IMR-90 (cell line): ENCODE measurements at regions not wholly inside any gene's neighbourhood (a gene's known extent, or its start where the extent isn't known, plus 50 kb on each side); places are given as distances from the start of the nearest gene placed in this dataset.

ENCODE experiments used
- ATAC-seq: fragments of 200-7000 bp; cut with Tn5 transposase; 2 replicates; pipeline ENCODE4 v1.9.1; 2020; ENCODE audit warnings: low read depth, mild to moderate bottlenecking, moderate library complexity
- BruUV-seq: library from RNA; stranded (reverse); fragments of 400-500 nt; replicated peaks from 2 replicates; lab custom pipeline; 2021; lab: Mats Ljungman, UMichigan
- CTCF ChIA-PET: fragments of 300-600 bp; formaldehyde crosslinking; extraction: SDS; loops from one replicate; lab custom pipeline; 2021; ENCODE audit warnings: antibody characterized with exemption; lab: Yijun Ruan, JAX
- POLR2A ChIA-PET: fragments of 300-600 bp; sonication (Branson Sonifier 250); formaldehyde crosslinking; loops from one replicate; lab custom pipeline; 2022; ENCODE audit warnings: antibody characterized with exemption; ENCODE audit not compliant: unreplicated experiment; lab: Charles Lee
- DNase-seq: peaks from one replicate; pipeline ENCODE4 v3.0.0; 2013
- H2AFZ ChIP-seq: replicated peaks from 2 replicates; pipeline ENCODE3; 2013; ENCODE audit warnings: low read length, mild to moderate bottlenecking; ENCODE audit not compliant: poor library complexity
- H2AK5ac ChIP-seq: 2 replicates; pipeline ENCODE4 v1.6.1; 2013; ENCODE audit warnings: low read depth, low read length, inconsistent platforms
- H2AK9ac ChIP-seq: replicated peaks from 2 replicates; pipeline ENCODE3; 2013; ENCODE audit warnings: mild to moderate bottlenecking, low read depth, low read length, moderate library complexity; ENCODE audit not compliant: poor library complexity
- H2BK120ac ChIP-seq: 2 replicates; pipeline ENCODE4 v1.6.1; 2013; ENCODE audit warnings: low read depth, low read length, inconsistent platforms
- H2BK15ac ChIP-seq: 3 replicates; pipeline ENCODE4 v1.6.1; 2013; ENCODE audit warnings: low read depth, low read length, inconsistent platforms
- H2BK20ac ChIP-seq: 2 replicates; pipeline ENCODE4 v1.6.1; 2013; ENCODE audit warnings: low read depth, mild to moderate bottlenecking, inconsistent platforms, low read length, moderate library complexity
- H2BK5ac ChIP-seq: 2 replicates; pipeline ENCODE4 v1.6.1; 2013; ENCODE audit warnings: mild to moderate bottlenecking, low read depth, low read length, inconsistent platforms; ENCODE audit not compliant: poor library complexity, severe bottlenecking
- H3K14ac ChIP-seq: replicated peaks from 2 replicates; pipeline ENCODE4 v1.6.1; 2013; ENCODE audit warnings: low read depth, low read length, inconsistent platforms
- H3K18ac ChIP-seq: 2 replicates; pipeline ENCODE4 v1.6.1; 2013; ENCODE audit warnings: low read depth, low read length, control low read depth
- H3K23ac ChIP-seq: 2 replicates; pipeline ENCODE4 v1.6.1; 2013; ENCODE audit warnings: low read depth, low read length, inconsistent platforms
- H3K27ac ChIP-seq: 2 replicates; pipeline ENCODE4 v1.5.1; 2013; ENCODE audit warnings: mild to moderate bottlenecking, control low read depth, low read length; ENCODE audit not compliant: insufficient read depth
- H3K27me3 ChIP-seq: 2 replicates; pipeline ENCODE4 v1.6.1; 2013; ENCODE audit warnings: low read length; ENCODE audit not compliant: control insufficient read depth, insufficient read depth
- H3K36me3 ChIP-seq: 2 replicates; pipeline ENCODE4 v1.6.1; 2013; ENCODE audit warnings: low read length, mixed read lengths; ENCODE audit not compliant: control insufficient read depth, insufficient read depth
- H3K4ac ChIP-seq: 2 replicates; pipeline ENCODE4 v1.6.1; 2013; ENCODE audit warnings: low read depth, low read length, inconsistent platforms
- H3K4me1 ChIP-seq: 2 replicates; pipeline ENCODE4 v1.6.1; 2013; ENCODE audit warnings: low read length, mixed read lengths; ENCODE audit not compliant: control insufficient read depth, insufficient read depth
- H3K4me2 ChIP-seq: 2 replicates; pipeline ENCODE4 v1.6.1; 2013; ENCODE audit warnings: low read depth, mild to moderate bottlenecking, control low read depth, low read length, moderate library complexity
- H3K4me3 ChIP-seq: 2 replicates; pipeline ENCODE4 v1.5.1; 2013; ENCODE audit warnings: low read depth, mild to moderate bottlenecking, control low read depth, low read length, moderate library complexity; ENCODE audit not compliant: insufficient read depth
- H3K56ac ChIP-seq: 2 replicates; pipeline ENCODE4 v1.6.1; 2013; ENCODE audit warnings: low read length, inconsistent platforms; ENCODE audit not compliant: insufficient read depth; ENCODE audit errors: extremely low read depth
- H3K79me1 ChIP-seq, 2 experiments: 2 replicates each; pipeline ENCODE4 v1.6.1; 2013; ENCODE audit warnings: low read length in 2 of 2, inconsistent platforms in 1 of 2, low read depth in 1 of 2
- H3K9ac ChIP-seq: 2 replicates; pipeline ENCODE4 v1.6.1; 2013; ENCODE audit warnings: low read depth, low read length, control low read depth
- H3K9me1 ChIP-seq: 2 replicates; pipeline ENCODE4 v1.6.1; 2013; ENCODE audit warnings: low read length, inconsistent platforms; ENCODE audit not compliant: insufficient read depth
- H3K9me3 ChIP-seq: 2 replicates; pipeline ENCODE4 v1.6.1; 2013; ENCODE audit warnings: low read length; ENCODE audit not compliant: control insufficient read depth, insufficient read depth
- H4K20me1 ChIP-seq: 2 replicates; pipeline ENCODE4 v1.6.1; 2013; ENCODE audit warnings: low read length, inconsistent platforms; ENCODE audit not compliant: insufficient read depth
- H4K5ac ChIP-seq: 2 replicates; pipeline ENCODE4 v1.6.1; 2013; ENCODE audit warnings: mild to moderate bottlenecking, low read depth, low read length, control low read depth
- H4K8ac ChIP-seq, 2 experiments: 2 replicates each; pipeline ENCODE4 v1.6.1; 2013; ENCODE audit warnings: low read depth in 2 of 2, low read length in 2 of 2, control low read depth in 1 of 2, inconsistent platforms in 1 of 2
- H4K91ac ChIP-seq: 2 replicates; pipeline ENCODE4 v1.6.1; 2013; ENCODE audit warnings: low read depth, low read length, inconsistent platforms; ENCODE audit not compliant: insufficient read depth
- BHLHE40 ChIP-seq: fragments of 150-350 bp; IDR thresholded peaks from 2 replicates; pipeline ENCODE4 v1.6.1; 2016; ENCODE audit warnings: mild to moderate bottlenecking, low read depth, low read length
- CEBPB ChIP-seq: IDR thresholded peaks from 2 replicates; pipeline ENCODE4 v1.6.1; 2012; ENCODE audit warnings: low read depth, low read length, improper control_type of control experiment
- CHD1 ChIP-seq: IDR thresholded peaks from 2 replicates; pipeline ENCODE4 v1.6.1; 2012; ENCODE audit warnings: low read depth, low read length, improper control_type of control experiment
- CTCF ChIP-seq: conservative IDR thresholded peaks from 2 replicates; pipeline ENCODE4 v1.5.1; 2012; ENCODE audit warnings: mild to moderate bottlenecking, low read depth, low read length, improper control_type of control experiment
- FOS ChIP-seq: fragments of 150-350 bp; IDR thresholded peaks from 2 replicates; pipeline ENCODE4 v1.6.1; 2016; ENCODE audit warnings: low read depth, low read length
- MAFK ChIP-seq: IDR thresholded peaks from 2 replicates; pipeline ENCODE4 v1.6.1; 2012; ENCODE audit warnings: low read depth, low read length, improper control_type of control experiment
- MXI1 ChIP-seq: IDR thresholded peaks from 2 replicates; pipeline ENCODE4 v1.6.1; 2012; ENCODE audit warnings: low read depth, mild to moderate bottlenecking, low read length, moderate library complexity, borderline replicate concordance
- NFE2L2 ChIP-seq: fragments of 150-350 bp; IDR thresholded peaks from 2 replicates; pipeline ENCODE4 v1.6.1; 2016; ENCODE audit warnings: low read depth, mild to moderate bottlenecking, low read length
- POLR2A ChIP-seq: IDR thresholded peaks from 2 replicates; pipeline ENCODE4 v1.6.1; 2012; ENCODE audit warnings: mild to moderate bottlenecking, low read depth, low read length
- RAD21 ChIP-seq: IDR thresholded peaks from 2 replicates; pipeline ENCODE4 v1.6.1; 2012; ENCODE audit warnings: low read length, improper control_type of control experiment
- RCOR1 ChIP-seq: IDR thresholded peaks from 2 replicates; pipeline ENCODE4 v1.6.1; 2012; ENCODE audit warnings: mild to moderate bottlenecking, low read length, improper control_type of control experiment; ENCODE audit not compliant: insufficient replicate concordance
- RFX5 ChIP-seq: IDR thresholded peaks from 2 replicates; pipeline ENCODE4 v1.8.0; 2012; ENCODE audit warnings: low read depth, mild to moderate bottlenecking, low read length, moderate library complexity
- SMC3 ChIP-seq: fragments of 150-350 bp; IDR thresholded peaks from 2 replicates; pipeline ENCODE4 v1.6.1; 2016; ENCODE audit warnings: low read depth, mild to moderate bottlenecking, antibody characterized with exemption, low read length, moderate library complexity
- USF2 ChIP-seq: fragments of 150-350 bp; IDR thresholded peaks from 2 replicates; pipeline ENCODE4 v1.6.1; 2017; ENCODE audit warnings: mild to moderate bottlenecking, antibody characterized with exemption, low read length, low read depth
- dilution Hi-C: fragments of 300-500 bp; cut with HindIII; formaldehyde crosslinking; loops from one replicate; pipeline ENCODE4 v1.14.3; 2018; ENCODE audit warnings: low sequenced_read_pairs; ENCODE audit not compliant: unreplicated experiment
- in situ Hi-C: fragments of 300-500 bp; cut with MboI; formaldehyde crosslinking; loops from 3 replicates; pipeline ENCODE4 v1.14.3; 2019; ENCODE audit warnings: low sequenced_read_pairs, inconsistent platforms, mixed read lengths
- intact Hi-C: fragments of 100-400 bp; cut with micrococcal nuclease; formaldehyde crosslinking; loops from 2 replicates; pipeline ENCODE4 v1.10.0; 2022

GRCh38 chr2:238603596-238603995, 176.9 kb downstream of the ASB1 start:
- Histone ChIP-seq H3K27me3 (peaks cover 2% of the 10 kb centered on the region; the same call in 1 of the 2 replicates), H3K14ac (no peak overlapping the region), H3K4me3 (no peak overlapping the region), H3K4me1 (peaks cover 5% of the 10 kb centered on the region; the same call in 1 of the 2 replicates), H2BK15ac (no peak overlapping the region), H3K27ac (no peak overlapping the region), H3K4ac (no peak overlapping the region), H3K23ac (no peak overlapping the region), H3K9ac (no peak overlapping the region), H3K4me2 (no peak overlapping the region), H4K20me1 (no peaks in the 10 kb centered on the region), H3K79me1 (no peaks in the 10 kb centered on the region), H3K56ac (no peak overlapping the region), H4K5ac (no peak overlapping the region), H2BK120ac (no peak overlapping the region), H2BK5ac (no peak overlapping the region), H2AK5ac (no peak overlapping the region), H4K8ac (no peak overlapping the region), H3K9me3 (peaks cover 2% of the 10 kb centered on the region; the same call in 1 of the 2 replicates), H3K9me1 (no peaks in the 10 kb centered on the region), H3K18ac (no peak overlapping the region), H2AFZ (no peak overlapping the region), H3K36me3 (no peaks in the 10 kb centered on the region), H4K91ac (no peak overlapping the region), H2AK9ac (no peak overlapping the region), H2BK20ac (no peak overlapping the region)
- dilution Hi-C loops (no loop called here), in situ Hi-C loops (no loop called here), intact Hi-C loops (no loop called here)
- no TSS peak for BruUV-seq
- TF ChIP-seq RCOR1 (no peak), CHD1 (no peak), MXI1 (no peak), BHLHE40 (no peak), NFE2L2 (no peak), CTCF (no peak), RAD21 (no peak), CEBPB (no peak), MAFK (no peak), SMC3 (no peak), RFX5 (no peak), USF2 (no peak), FOS (no peak), POLR2A (no peak)
- ChIA-PET POLR2A (no interaction called here), CTCF (no interaction called here)
- DNase-seq: no peak
- ATAC-seq: no peak
